Duodenal mucosa (tissue), 2 donors: ENCODE measurements at regions not wholly inside any gene's neighbourhood (a gene's known extent, or its start where the extent isn't known, plus 50 kb on each side); places are given as distances from the start of the nearest gene placed in this dataset.

Source experiments
- H3K27ac ChIP-seq: one replicate; pipeline ENCODE4 v1.7.0; 2013; ENCODE audit warnings: low read depth, low read length
- H3K27me3 ChIP-seq, 2 donors: one replicate each; pipeline ENCODE4 v1.7.0; 2013; ENCODE audit warnings: low read length in 2 of 2, control low read depth in 1 of 2; ENCODE audit not compliant: insufficient read depth in 2 of 2, control insufficient read depth in 1 of 2
- H3K36me3 ChIP-seq, 2 donors: one replicate each; pipeline ENCODE4 v1.7.0; 2013; ENCODE audit warnings: low read length in 2 of 2, control low read depth in 1 of 2; ENCODE audit not compliant: insufficient read depth in 2 of 2, control insufficient read depth in 1 of 2
- H3K4me1 ChIP-seq, 2 donors: one replicate each; pipeline ENCODE4 v1.7.0; 2013; ENCODE audit warnings: low read length in 2 of 2, control low read depth in 1 of 2; ENCODE audit not compliant: insufficient read depth in 2 of 2, control insufficient read depth in 1 of 2
- H3K4me3 ChIP-seq, 2 donors: one replicate each; pipeline ENCODE4 v1.7.0; 2013; ENCODE audit warnings: low read length in 2 of 2, low read depth in 1 of 2
- H3K9ac ChIP-seq, 2 donors: one replicate each; pipeline ENCODE4 v1.7.0; 2013; ENCODE audit warnings: low read length in 2 of 2, low read depth in 1 of 2
- H3K9me3 ChIP-seq, 2 donors: one replicate each; pipeline ENCODE4 v1.7.0; 2013; ENCODE audit warnings: low read length in 2 of 2, control low read depth in 1 of 2; ENCODE audit not compliant: control insufficient read depth in 1 of 2

GRCh38 chr2:235127931-235128330, 176.1 kb downstream of the SH3BP4 start:
- Histone ChIP-seq H3K9ac (no peak overlapping the region), H3K27me3 (peaks cover 0 to 3% of the 10 kb centered on the region in 2 donors), H3K27ac (no peak overlapping the region), H3K4me1 (no peaks in the 10 kb centered on the region), H3K4me3 (no peak overlapping the region), H3K36me3 (no peaks in the 10 kb centered on the region), H3K9me3 (no peaks in the 10 kb centered on the region)

- Histone ChIP-seq H3K9ac (no peak overlapping the region), H3K27ac (no peak overlapping the region), H3K4me1 (no peaks in the 10 kb centered on the region), H3K4me3 (no peak overlapping the region), H3K9me3 (no peaks in the 10 kb centered on the region), H3K36me3 (no peaks in the 10 kb centered on the region), H3K27me3 (peaks cover 3 to 5% of the 10 kb centered on the region in 2 donors)
Observed at GRCh38 chr2:235129850-235130249, 178.0 kb downstream of the SH3BP4 start.

- H3K4me3 ChIP-seq: no peak overlapping the region
- H3K27me3 ChIP-seq: peaks cover 0 to 5% of the 10 kb centered on the region in 2 donors
- H3K27ac ChIP-seq: no peak overlapping the region
- H3K9me3 ChIP-seq: no peaks in the 10 kb centered on the region
- no peaks in the 10 kb centered on the region for H3K4me1 ChIP-seq
- H3K9ac ChIP-seq: no peak overlapping the region
- H3K36me3 ChIP-seq: no peaks in the 10 kb centered on the region
Observed at GRCh38 chr2:235131334-235132305, 179.8 kb downstream of the SH3BP4 start.

GRCh38 chr2:235132651-235133050, 180.8 kb downstream of the SH3BP4 start:
- Histone ChIP-seq H3K9ac (no peak overlapping the region), H3K4me3 (no peak overlapping the region), H3K9me3 (no peaks in the 10 kb centered on the region)

DNA sequence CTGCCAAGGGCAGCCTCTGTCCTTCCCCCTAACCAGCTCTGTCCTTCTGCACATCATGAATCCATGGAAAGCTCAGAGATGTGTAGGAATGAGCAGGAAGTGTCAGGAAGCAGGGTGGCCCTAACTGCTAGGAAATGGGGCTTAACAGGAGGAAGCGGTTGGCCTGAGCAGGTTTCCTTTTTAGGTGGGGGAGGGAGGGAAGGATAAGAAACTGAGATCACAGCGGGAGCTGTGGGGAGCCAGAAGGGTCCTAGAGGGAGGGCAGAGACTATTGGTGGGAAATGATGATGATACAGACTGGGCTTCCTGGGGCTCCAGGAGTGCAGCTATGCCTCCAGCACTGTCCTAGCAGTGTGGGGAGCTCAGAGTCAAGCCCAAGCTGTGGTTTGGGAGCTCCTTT, 182.0 kb downstream of the SH3BP4 start:
- Histone ChIP-seq H3K36me3 (no peaks in the 10 kb centered on the region), H3K4me1 (no peaks in the 10 kb centered on the region), H3K9me3 (no peaks in the 10 kb centered on the region), H3K4me3 (no peak overlapping the region), H3K27ac (no peak overlapping the region), H3K9ac (no peak overlapping the region), H3K27me3 (peaks cover 0 to 5% of the 10 kb centered on the region in 2 donors)

More at GRCh38 chr2:235132651-235133050, 180.8 kb downstream of the SH3BP4 start:
- Histone ChIP-seq H3K4me1 (no peaks in the 10 kb centered on the region), H3K27me3 (peaks cover 0 to 5% of the 10 kb centered on the region in 2 donors), H3K27ac (no peak overlapping the region), H3K36me3 (no peaks in the 10 kb centered on the region)

DNA sequence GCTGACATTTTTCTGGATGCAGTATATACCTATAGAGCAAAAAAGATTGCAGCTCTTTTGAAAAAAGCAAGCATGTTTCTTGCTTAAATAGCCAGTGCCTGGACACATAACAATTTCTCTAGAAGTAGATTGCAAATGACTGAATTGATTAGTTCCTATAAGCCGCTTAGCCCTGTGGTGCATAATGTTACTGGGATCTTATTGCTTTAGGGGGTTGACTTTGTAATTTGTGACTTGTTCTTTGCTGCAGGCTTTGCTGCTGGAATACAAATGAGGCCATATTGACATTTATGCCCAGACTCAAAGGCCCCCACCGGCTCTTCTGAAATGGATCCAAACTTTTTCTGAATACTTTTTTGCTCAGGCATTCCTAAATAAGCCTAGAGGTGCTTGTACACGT, 182.6 kb downstream of the SH3BP4 start:
- no peak overlapping the region for H3K9ac ChIP-seq
- H3K36me3 ChIP-seq: no peaks in the 10 kb centered on the region
- H3K27ac ChIP-seq: no peak overlapping the region
- H3K9me3 ChIP-seq: no peaks in the 10 kb centered on the region
- H3K27me3 ChIP-seq: peaks cover 0 to 5% of the 10 kb centered on the region in 2 donors
- no peaks in the 10 kb centered on the region for H3K4me1 ChIP-seq
- H3K4me3 ChIP-seq: no peak overlapping the region

- H3K27ac ChIP-seq: no peak overlapping the region
- no peaks in the 10 kb centered on the region for H3K4me1 ChIP-seq
- H3K4me3 ChIP-seq: no peak overlapping the region
- H3K9me3 ChIP-seq: no peaks in the 10 kb centered on the region
- H3K36me3 ChIP-seq: no peaks in the 10 kb centered on the region
- H3K27me3 ChIP-seq: peaks cover 0 to 5% of the 10 kb centered on the region in 2 donors
- H3K9ac ChIP-seq: no peak overlapping the region
Observed at GRCh38 chr2:235135195-235135965, 183.6 kb downstream of the SH3BP4 start.

DNA sequence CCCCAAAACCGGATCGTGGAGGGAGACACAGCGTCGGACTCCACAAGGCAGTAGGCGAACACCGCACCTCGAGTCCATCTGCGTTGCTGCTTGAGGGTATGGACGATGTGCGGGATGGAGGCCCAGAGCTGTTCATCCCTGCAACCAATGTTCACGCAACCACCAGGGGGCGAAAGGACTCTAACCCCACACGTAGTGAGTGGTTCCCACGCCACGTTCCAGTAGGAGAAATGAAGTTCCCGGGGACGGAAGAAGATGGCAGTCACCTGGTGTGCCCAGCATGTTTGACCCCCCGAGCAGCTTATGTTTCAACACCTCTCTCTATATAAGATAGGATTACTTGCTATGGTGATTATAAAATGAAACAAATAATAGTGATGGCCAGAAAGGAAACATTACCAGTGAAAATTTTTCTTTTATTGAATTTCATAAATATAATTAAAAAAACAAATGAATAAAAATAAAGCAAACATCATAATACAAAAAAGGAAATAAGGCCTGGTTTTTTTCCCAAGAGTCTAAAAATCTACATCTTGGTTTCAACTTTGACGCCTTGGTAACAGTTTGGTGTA, 184.3 kb downstream of the SH3BP4 start:
- Histone ChIP-seq H3K9me3 (no peaks in the 10 kb centered on the region), H3K4me1 (no peaks in the 10 kb centered on the region), H3K9ac (no peak overlapping the region), H3K27ac (no peak overlapping the region), H3K27me3 (peaks cover 0 to 5% of the 10 kb centered on the region in 2 donors), H3K36me3 (no peaks in the 10 kb centered on the region), H3K4me3 (no peak overlapping the region)

DNA sequence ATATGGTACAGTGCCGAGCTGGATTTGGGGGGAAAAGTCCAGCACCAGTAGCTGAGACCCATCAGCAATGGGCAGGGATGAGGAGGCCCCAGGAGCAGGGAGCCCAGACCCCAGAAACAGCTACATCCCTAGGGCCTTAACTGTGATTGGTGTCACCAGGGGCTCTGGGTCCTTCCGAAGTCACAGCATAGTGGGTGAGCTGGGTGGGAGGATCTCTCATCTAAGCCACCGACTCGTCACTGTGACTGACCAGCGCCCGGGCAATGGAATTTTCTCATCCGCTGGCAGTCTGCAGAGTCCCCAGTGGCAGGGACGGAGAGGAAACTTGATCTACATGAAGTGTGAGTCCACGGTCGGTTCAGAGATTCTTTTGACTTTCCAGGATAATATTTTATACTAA, 186.5 kb downstream of the SH3BP4 start:
- Histone ChIP-seq H3K27me3 (peaks cover 0 to 5% of the 10 kb centered on the region in 2 donors), H3K9ac (no peak overlapping the region)

More for the DNA sequence above, 186.5 kb downstream of the SH3BP4 start:
- no peaks in the 10 kb centered on the region for H3K9me3 ChIP-seq
- no peaks in the 10 kb centered on the region for H3K36me3 ChIP-seq
- H3K4me3 ChIP-seq: no peak overlapping the region
- peaks cover 10 to 12% of the 10 kb centered on the region in 2 donors for H3K4me1 ChIP-seq
- H3K27ac ChIP-seq: no peak overlapping the region
